ENCODE measurements at regions not wholly inside any gene's neighbourhood (a gene's known extent, or its start where the extent isn't known, plus 50 kb on each side); places are given as distances from the start of the nearest gene placed in this dataset.

GRCh38 chr16:47916266-47916665, 239.5 kb downstream of the ABCC12 start:
- Histone ChIP-seq H2AFZ (ENCODE audit: low read length) (no peak overlapping the region), H3K9me3 (ENCODE audit: low read length) (no peaks in the 10 kb centered on the region)

GRCh38 chr16:47907109-47907508, 248.7 kb downstream of the ABCC12 start:
- no peaks in the 10 kb centered on the region for H4K20me1 ChIP-seq (ENCODE audit: insufficient read depth, low read length)
- no peaks in the 10 kb centered on the region for H3K36me3 ChIP-seq (ENCODE audit: insufficient read depth, low read length)
- no peaks in the 10 kb centered on the region for H3K79me2 ChIP-seq (ENCODE audit: insufficient read depth, low read length)
- no peak overlapping the region for H3K27ac ChIP-seq (ENCODE audit: low read depth, low read length, poor library complexity, severe bottlenecking)
- no peak overlapping the region for H3K9ac ChIP-seq (ENCODE audit: low read length)
- no peaks in the 10 kb centered on the region for H3F3A ChIP-seq (ENCODE audit: insufficient read depth, low read length)
- no peak overlapping the region for H3K4me3 ChIP-seq (ENCODE audit: low read depth, low read length, poor library complexity, severe bottlenecking)
- TF ChIP-seq CTCF (IDR thresholded peaks at IDR 0.05; ENCODE audit: low read length) (no peak), EZH2 (IDR thresholded peaks at IDR 0.05; ENCODE audit: borderline replicate concordance, low read length) (no peak)
- no peaks in the 10 kb centered on the region for H3K9me3 ChIP-seq (ENCODE audit: low read length)
- H2AFZ ChIP-seq (ENCODE audit: low read length) = no peak overlapping the region
- no peaks in the 10 kb centered on the region for H3K9me2 ChIP-seq (ENCODE audit: low read depth, low read length)
- H3K4me2 ChIP-seq (ENCODE audit: low read length) = no peak overlapping the region
- no peaks in the 10 kb centered on the region for H3K4me1 ChIP-seq (ENCODE audit: insufficient read depth, low read length, severe bottlenecking)
- no peaks in the 10 kb centered on the region for H3K27me3 ChIP-seq (ENCODE audit: insufficient read depth, low read length)

More at GRCh38 chr16:47916266-47916665, 239.5 kb downstream of the ABCC12 start:
- Histone ChIP-seq H3K36me3 (ENCODE audit: insufficient read depth, low read length) (no peaks in the 10 kb centered on the region), H3K4me2 (ENCODE audit: low read length) (no peak overlapping the region), H3K9ac (ENCODE audit: low read length) (no peak overlapping the region), H3F3A (ENCODE audit: insufficient read depth, low read length) (no peaks in the 10 kb centered on the region), H4K20me1 (ENCODE audit: insufficient read depth, low read length) (no peaks in the 10 kb centered on the region), H3K4me3 (ENCODE audit: low read depth, low read length, poor library complexity, severe bottlenecking) (no peak overlapping the region), H3K9me2 (ENCODE audit: low read depth, low read length) (no peaks in the 10 kb centered on the region), H3K27ac (ENCODE audit: low read depth, low read length, poor library complexity, severe bottlenecking) (no peak overlapping the region), H3K79me2 (ENCODE audit: insufficient read depth, low read length) (no peaks in the 10 kb centered on the region), H3K4me1 (ENCODE audit: insufficient read depth, low read length, severe bottlenecking) (no peaks in the 10 kb centered on the region), H3K27me3 (ENCODE audit: insufficient read depth, low read length) (no peaks in the 10 kb centered on the region)
- no peak for TF ChIP-seq CTCF (IDR thresholded peaks at IDR 0.05; ENCODE audit: low read length)
- TF ChIP-seq EZH2 (IDR thresholded peaks at IDR 0.05; ENCODE audit: borderline replicate concordance, low read length) = no peak

- Histone ChIP-seq H3K4me1 (ENCODE audit: insufficient read depth, low read length, severe bottlenecking) (no peaks in the 10 kb centered on the region), H3K27ac (ENCODE audit: low read depth, low read length, poor library complexity, severe bottlenecking) (no peak overlapping the region), H3K4me3 (ENCODE audit: low read depth, low read length, poor library complexity, severe bottlenecking) (no peak overlapping the region), H3K9ac (ENCODE audit: low read length) (no peak overlapping the region), H3K79me2 (ENCODE audit: insufficient read depth, low read length) (no peaks in the 10 kb centered on the region), H3K36me3 (ENCODE audit: insufficient read depth, low read length) (no peaks in the 10 kb centered on the region), H3K9me3 (ENCODE audit: low read length) (no peaks in the 10 kb centered on the region), H3K4me2 (ENCODE audit: low read length) (no peak overlapping the region), H3F3A (ENCODE audit: insufficient read depth, low read length) (no peaks in the 10 kb centered on the region), H4K20me1 (ENCODE audit: insufficient read depth, low read length) (no peaks in the 10 kb centered on the region), H3K27me3 (ENCODE audit: insufficient read depth, low read length) (no peaks in the 10 kb centered on the region), H3K9me2 (ENCODE audit: low read depth, low read length) (no peaks in the 10 kb centered on the region), H2AFZ (ENCODE audit: low read length) (no peak overlapping the region)
- TF ChIP-seq CTCF (IDR thresholded peaks at IDR 0.05; ENCODE audit: low read length) = no peak
- TF ChIP-seq EZH2 (IDR thresholded peaks at IDR 0.05; ENCODE audit: borderline replicate concordance, low read length) = no peak
Observed at GRCh38 chr16:47905771-47906170, 250.0 kb downstream of the ABCC12 start.

Data from OCI-LY1 (cell line).